ENCODE measurements at regions not wholly inside any gene's neighbourhood (a gene's known extent, or its start where the extent isn't known, plus 50 kb on each side); places are given as distances from the start of the nearest gene placed in this dataset.

- Histone ChIP-seq H3K4me1 (ENCODE audit: control insufficient read depth, extremely low read depth, insufficient read depth, low read length) (no peaks in the 10 kb centered on the region), H3K9me3 (ENCODE audit: control insufficient read depth, insufficient read depth, low read depth, low read length) (no peaks in the 10 kb centered on the region), H3K27ac (ENCODE audit: insufficient read depth, low read length) (no peak overlapping the region), H3K79me2 (ENCODE audit: control insufficient read depth, insufficient read depth, low read length) (no peaks in the 10 kb centered on the region), H3K9ac (ENCODE audit: insufficient read depth, low read length) (no peak overlapping the region), H4K20me1 (ENCODE audit: control insufficient read depth, extremely low read depth, insufficient read depth, low read length) (no peaks in the 10 kb centered on the region), H3K27me3 (ENCODE audit: control insufficient read depth, insufficient read depth, low read length) (no peaks in the 10 kb centered on the region), H3K4me2 (ENCODE audit: extremely low read depth, insufficient read depth, low read length) (no peak overlapping the region), H3K36me3 (ENCODE audit: control insufficient read depth, insufficient read depth, low read length) (no peaks in the 10 kb centered on the region), H3K4me3 (replicated peaks in 1 of 4; ENCODE audit: control extremely low read depth in 1 of 4, insufficient read depth in 1 of 4, low read depth in 3 of 4, low read length in 4 of 4) (no peak overlapping the region), H2AFZ (ENCODE audit: low read length) (no peak overlapping the region)
- no peak for DNase-seq (ENCODE audit: low read depth in 2 of 2)
- TF ChIP-seq CTCF (conservative IDR thresholded peaks at IDR 0.05 in 1 of 2, IDR thresholded peaks at IDR 0.05 in 1 of 2; ENCODE audit: low read depth in 1 of 2, low read length in 2 of 2) (no peak), EZH2 (IDR thresholded peaks at IDR 0.05; ENCODE audit: low read length, missing control alignments) (no peak)
Measured at GRCh38 chr5:18079831-18080230, 445.6 kb downstream of the TAF11L14 start.

- H2AFZ ChIP-seq (ENCODE audit: low read length) = no peak overlapping the region
- no peaks in the 10 kb centered on the region for H3K27me3 ChIP-seq (ENCODE audit: control insufficient read depth, insufficient read depth, low read length)
- TF ChIP-seq CTCF (conservative IDR thresholded peaks at IDR 0.05 in 1 of 2, IDR thresholded peaks at IDR 0.05 in 1 of 2; ENCODE audit: low read depth in 1 of 2, low read length in 2 of 2) (no peak), EZH2 (IDR thresholded peaks at IDR 0.05; ENCODE audit: low read length, missing control alignments) (no peak)
- no peak overlapping the region for H3K9ac ChIP-seq (ENCODE audit: insufficient read depth, low read length)
- no peaks in the 10 kb centered on the region for H3K79me2 ChIP-seq (ENCODE audit: control insufficient read depth, insufficient read depth, low read length)
- H3K4me1 ChIP-seq (ENCODE audit: control insufficient read depth, extremely low read depth, insufficient read depth, low read length) = no peaks in the 10 kb centered on the region
- H3K9me3 ChIP-seq (ENCODE audit: control insufficient read depth, insufficient read depth, low read depth, low read length) = no peaks in the 10 kb centered on the region
- no peak for DNase-seq (ENCODE audit: low read depth in 2 of 2)
- no peaks in the 10 kb centered on the region for H3K36me3 ChIP-seq (ENCODE audit: control insufficient read depth, insufficient read depth, low read length)
- H4K20me1 ChIP-seq (ENCODE audit: control insufficient read depth, extremely low read depth, insufficient read depth, low read length) = no peaks in the 10 kb centered on the region
- no peak overlapping the region for H3K4me2 ChIP-seq (ENCODE audit: extremely low read depth, insufficient read depth, low read length)
- H3K27ac ChIP-seq (ENCODE audit: insufficient read depth, low read length) = no peak overlapping the region
- no peak overlapping the region for H3K4me3 ChIP-seq (replicated peaks in 1 of 4; ENCODE audit: control extremely low read depth in 1 of 4, insufficient read depth in 1 of 4, low read depth in 3 of 4, low read length in 4 of 4)
Measured at GRCh38 chr5:18088020-18088579, 453.8 kb downstream of the TAF11L14 start.

GRCh38 chr5:18090177-18090576, 455.9 kb downstream of the TAF11L14 start:
- H3K27ac ChIP-seq (ENCODE audit: insufficient read depth, low read length) = no peak overlapping the region
- no peaks in the 10 kb centered on the region for H3K36me3 ChIP-seq (ENCODE audit: control insufficient read depth, insufficient read depth, low read length)
- no peaks in the 10 kb centered on the region for H3K9me3 ChIP-seq (ENCODE audit: control insufficient read depth, insufficient read depth, low read depth, low read length)
- no peak overlapping the region for H2AFZ ChIP-seq (ENCODE audit: low read length)
- H3K4me2 ChIP-seq (ENCODE audit: extremely low read depth, insufficient read depth, low read length) = no peak overlapping the region
- no peaks in the 10 kb centered on the region for H4K20me1 ChIP-seq (ENCODE audit: control insufficient read depth, extremely low read depth, insufficient read depth, low read length)
- TF ChIP-seq EZH2 (IDR thresholded peaks at IDR 0.05; ENCODE audit: low read length, missing control alignments) = no peak
- TF ChIP-seq CTCF (conservative IDR thresholded peaks at IDR 0.05 in 1 of 2, IDR thresholded peaks at IDR 0.05 in 1 of 2; ENCODE audit: low read depth in 1 of 2, low read length in 2 of 2) = no peak
- H3K4me1 ChIP-seq (ENCODE audit: control insufficient read depth, extremely low read depth, insufficient read depth, low read length) = no peaks in the 10 kb centered on the region
- H3K79me2 ChIP-seq (ENCODE audit: control insufficient read depth, insufficient read depth, low read length) = no peaks in the 10 kb centered on the region
- no peak overlapping the region for H3K9ac ChIP-seq (ENCODE audit: insufficient read depth, low read length)
- no peaks in the 10 kb centered on the region for H3K27me3 ChIP-seq (ENCODE audit: control insufficient read depth, insufficient read depth, low read length)
- DNase-seq (ENCODE audit: low read depth in 2 of 2) = no peak
- H3K4me3 ChIP-seq (replicated peaks in 1 of 4; ENCODE audit: control extremely low read depth in 1 of 4, insufficient read depth in 1 of 4, low read depth in 3 of 4, low read length in 4 of 4) = no peak overlapping the region
